ENCODE measurements at regions not wholly inside any gene's neighbourhood (a gene's known extent, or its start where the extent isn't known, plus 50 kb on each side); places are given as distances from the start of the nearest gene placed in this dataset.

GRCh38 chr1:30525971-30526651, 197.3 kb downstream of the MATN1 start:
- TF ChIP-seq CTCF (IDR thresholded peaks at IDR 0.05) = no peak
- TF ChIP-seq POLR2A (IDR thresholded peaks at IDR 0.05) = no peak

All from thyroid gland (tissue), 4 donors.